ENCODE measurements at regions not wholly inside any gene's neighbourhood (a gene's known extent, or its start where the extent isn't known, plus 50 kb on each side); places are given as distances from the start of the nearest gene placed in this dataset.
"Not testable (repeated sequence)": the region's sequence is repeated elsewhere in the genome, so short reads cannot be mapped to it uniquely, and the experiment has no call there.

DNA sequence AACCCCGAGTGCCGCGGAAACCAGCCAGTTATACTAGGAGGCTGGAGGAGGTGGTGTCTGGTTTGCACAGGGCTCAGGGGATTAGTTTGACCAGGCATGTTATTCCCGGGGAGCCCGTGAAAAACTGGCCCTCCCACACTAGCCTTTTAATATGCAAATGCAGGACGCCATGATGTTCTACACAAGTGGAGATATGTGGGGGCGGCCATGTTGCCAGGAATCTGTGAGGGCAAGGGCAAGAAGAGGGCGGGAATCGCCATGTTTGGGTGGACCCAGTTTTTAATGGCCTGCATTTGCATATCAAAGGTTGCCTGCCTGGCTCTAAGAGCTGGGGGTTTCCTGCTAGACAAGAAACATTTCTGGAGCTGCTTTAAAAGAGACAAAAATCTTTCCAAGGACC is 940.7 kb downstream of the CDH18 start:
- Mint-ChIP-seq H3K4me1 (ENCODE audit: low read depth) (no peaks in the 10 kb centered on the region), H3K27me3 (ENCODE audit: low read depth) (no peaks in the 10 kb centered on the region), H3K27ac (no peak overlapping the region), H3K9me3 (peaks cover 15% of the 10 kb centered on the region), H3K36me3 (ENCODE audit: low read depth) (no peaks in the 10 kb centered on the region), H3K4me3 (no peak overlapping the region)
- no peak for DNase-seq (ENCODE audit: low spot score)

- Mint-ChIP-seq H3K27me3 (ENCODE audit: low read depth) (no peaks in the 10 kb centered on the region), H3K27ac (no peak overlapping the region), H3K4me1 (ENCODE audit: low read depth) (no peaks in the 10 kb centered on the region), H3K4me3 (no peak overlapping the region), H3K9me3 (peaks cover 15% of the 10 kb centered on the region), H3K36me3 (ENCODE audit: low read depth) (no peaks in the 10 kb centered on the region)
- DNase-seq (ENCODE audit: low spot score): no peak
Measured at GRCh38 chr5:19048726-19049125, 939.3 kb downstream of the CDH18 start.

DNA sequence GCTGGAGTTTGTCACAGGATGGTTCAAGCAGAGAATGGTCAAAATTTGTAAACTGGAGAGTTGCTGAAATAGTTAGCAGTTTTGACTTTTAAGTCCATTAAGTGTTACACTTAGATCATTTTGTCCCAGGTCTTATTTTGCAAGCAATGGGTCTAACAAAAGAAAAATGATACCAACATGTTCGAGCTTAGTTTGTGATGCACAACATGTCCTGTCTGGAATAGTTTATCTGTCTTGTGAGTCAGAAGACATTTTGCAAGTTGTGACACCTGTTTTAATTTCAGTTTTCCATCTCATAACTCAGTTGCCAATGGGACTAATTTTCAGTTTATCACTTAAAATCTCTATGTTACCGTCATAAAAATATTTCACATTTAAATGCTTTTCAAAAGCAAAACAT is 929.8 kb downstream of the CDH18 start:
- no peak overlapping the region for H3K4me3 Mint-ChIP-seq
- peaks cover 26% of the 10 kb centered on the region for H3K9me3 Mint-ChIP-seq
- no peaks in the 10 kb centered on the region for H3K4me1 Mint-ChIP-seq (ENCODE audit: low read depth)
- no peak for DNase-seq (ENCODE audit: low spot score)
- no peak overlapping the region for H3K27ac Mint-ChIP-seq
- no peaks in the 10 kb centered on the region for H3K27me3 Mint-ChIP-seq (ENCODE audit: low read depth)
- no peaks in the 10 kb centered on the region for H3K36me3 Mint-ChIP-seq (ENCODE audit: low read depth)

DNA sequence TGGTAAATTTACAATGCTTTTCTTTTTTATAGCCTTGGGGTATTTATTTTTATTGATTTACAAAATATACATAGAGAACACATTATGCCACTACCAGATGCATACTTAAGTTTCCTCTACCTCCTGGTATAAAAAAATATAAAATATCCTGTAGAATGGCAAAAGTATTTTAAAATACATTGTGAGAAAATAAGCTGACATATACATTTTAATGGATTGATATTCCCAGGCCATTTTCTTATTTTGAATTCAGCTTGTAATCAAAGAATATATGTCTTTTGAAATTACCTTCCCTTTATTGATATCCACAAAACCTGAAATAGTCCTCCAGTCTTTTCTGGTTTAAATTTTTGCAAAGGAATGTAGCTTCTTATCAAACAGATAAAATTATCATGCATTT is 923.9 kb downstream of the CDH18 start:
- Mint-ChIP-seq H3K36me3 (ENCODE audit: low read depth) (no peaks in the 10 kb centered on the region), H3K4me3 (no peak overlapping the region), H3K9me3 (peaks cover 26% of the 10 kb centered on the region), H3K27ac (no peak overlapping the region), H3K27me3 (ENCODE audit: low read depth) (no peaks in the 10 kb centered on the region), H3K4me1 (ENCODE audit: low read depth) (no peaks in the 10 kb centered on the region)
- DNase-seq (ENCODE audit: low spot score): no peak

GRCh38 chr5:19067741-19068140 is 920.3 kb downstream of the CDH18 start:
- Mint-ChIP-seq H3K36me3 (ENCODE audit: low read depth) (no peaks in the 10 kb centered on the region), H3K4me1 (ENCODE audit: low read depth) (no peaks in the 10 kb centered on the region), H3K27me3 (ENCODE audit: low read depth) (no peaks in the 10 kb centered on the region), H3K27ac (no peak overlapping the region), H3K4me3 (no peak overlapping the region), H3K9me3 (peaks cover 13% of the 10 kb centered on the region)
- DNase-seq (ENCODE audit: low spot score): no peak

- Mint-ChIP-seq H3K4me1 (ENCODE audit: low read depth) (no peaks in the 10 kb centered on the region), H3K36me3 (ENCODE audit: low read depth) (no peaks in the 10 kb centered on the region), H3K9me3 (peaks cover 36% of the 10 kb centered on the region), H3K4me3 (no peak overlapping the region), H3K27me3 (ENCODE audit: low read depth) (no peaks in the 10 kb centered on the region), H3K27ac (no peak overlapping the region)
- DNase-seq (ENCODE audit: low spot score): no peak
Measured at GRCh38 chr5:19098434-19098833, 889.6 kb downstream of the CDH18 start.

DNA sequence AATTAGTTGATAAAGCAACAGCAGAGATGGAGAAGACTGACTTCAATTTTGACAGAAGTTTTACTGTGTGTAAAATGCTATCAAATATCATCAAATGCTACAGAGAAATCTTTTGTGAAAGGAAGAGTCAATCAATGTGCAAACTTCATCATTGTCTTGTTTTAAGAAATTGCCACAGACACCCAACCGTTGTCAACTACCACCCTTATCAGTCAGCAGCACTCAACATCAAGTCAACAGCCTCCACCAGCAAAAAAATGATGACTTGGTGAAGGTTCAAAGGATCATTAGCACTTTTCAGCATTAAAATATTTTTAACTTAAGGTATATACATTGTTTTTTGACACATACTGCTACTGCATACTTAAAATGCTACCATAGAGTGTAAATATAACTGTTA is 888.8 kb downstream of the CDH18 start:
- H3K4me3 Mint-ChIP-seq: no peak overlapping the region
- H3K4me1 Mint-ChIP-seq (ENCODE audit: low read depth): no peaks in the 10 kb centered on the region
- no peaks in the 10 kb centered on the region for H3K36me3 Mint-ChIP-seq (ENCODE audit: low read depth)
- no peak overlapping the region for H3K27ac Mint-ChIP-seq
- H3K27me3 Mint-ChIP-seq (ENCODE audit: low read depth): no peaks in the 10 kb centered on the region
- H3K9me3 Mint-ChIP-seq: peaks cover 31% of the 10 kb centered on the region
- DNase-seq (ENCODE audit: low spot score): no peak

- no peaks in the 10 kb centered on the region for H3K27me3 Mint-ChIP-seq (ENCODE audit: low read depth)
- H3K4me3 Mint-ChIP-seq: no peak overlapping the region
- no peak overlapping the region for H3K27ac Mint-ChIP-seq
- H3K4me1 Mint-ChIP-seq (ENCODE audit: low read depth): no peaks in the 10 kb centered on the region
- no peak for DNase-seq (ENCODE audit: low spot score)
- no peaks in the 10 kb centered on the region for H3K36me3 Mint-ChIP-seq (ENCODE audit: low read depth)
- peaks cover 29% of the 10 kb centered on the region for H3K9me3 Mint-ChIP-seq
Measured at GRCh38 chr5:19104948-19105347, 883.1 kb downstream of the CDH18 start.

- no peaks in the 10 kb centered on the region for H3K4me1 Mint-ChIP-seq (ENCODE audit: low read depth)
- no peak overlapping the region for H3K27ac Mint-ChIP-seq
- H3K36me3 Mint-ChIP-seq (ENCODE audit: low read depth): no peaks in the 10 kb centered on the region
- peaks cover 24% of the 10 kb centered on the region for H3K9me3 Mint-ChIP-seq
- H3K4me3 Mint-ChIP-seq: no peak overlapping the region
- no peaks in the 10 kb centered on the region for H3K27me3 Mint-ChIP-seq (ENCODE audit: low read depth)
- DNase-seq (ENCODE audit: low spot score): no peak
Measured at GRCh38 chr5:19122923-19123322, 865.1 kb downstream of the CDH18 start.

DNA sequence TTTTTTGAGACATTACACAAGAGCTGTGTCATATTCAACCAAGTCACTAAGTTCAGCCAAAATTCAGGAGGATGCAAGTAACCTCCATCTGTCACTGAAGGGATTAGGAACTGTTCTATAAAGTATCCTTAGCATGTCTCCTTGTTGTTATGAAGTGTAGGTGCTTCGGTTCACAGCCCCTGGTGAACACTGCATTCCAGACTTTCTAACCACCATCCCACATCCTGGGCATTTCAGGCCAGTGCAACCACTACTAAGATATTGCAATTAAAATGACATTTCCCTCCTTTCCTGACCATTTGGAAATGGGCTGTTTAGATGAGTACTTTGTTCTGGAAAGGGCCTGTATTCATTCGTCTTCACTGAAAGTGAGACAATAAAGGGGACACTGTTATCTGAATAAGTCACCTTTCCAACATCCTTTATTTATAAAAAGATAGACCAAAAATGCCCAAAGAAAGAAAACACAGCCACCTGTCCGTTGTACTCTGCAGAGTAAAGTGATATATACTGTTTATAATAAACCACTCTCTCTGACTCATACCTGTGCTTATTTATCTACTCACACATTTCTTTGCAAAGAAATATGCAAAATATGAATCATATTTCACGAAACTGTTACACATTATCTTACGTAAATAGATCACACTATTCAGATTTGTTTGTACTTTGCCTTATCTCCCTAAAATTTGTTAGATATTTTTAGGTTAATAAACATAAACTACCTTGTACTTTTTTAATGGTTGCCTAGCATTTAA is 861.9 kb downstream of the CDH18 start:
- Mint-ChIP-seq H3K27ac (no peak overlapping the region), H3K36me3 (ENCODE audit: low read depth) (no peaks in the 10 kb centered on the region), H3K4me1 (ENCODE audit: low read depth) (no peaks in the 10 kb centered on the region), H3K4me3 (no peak overlapping the region), H3K27me3 (ENCODE audit: low read depth) (no peaks in the 10 kb centered on the region), H3K9me3 (peaks cover 26% of the 10 kb centered on the region)
- no peak for DNase-seq (ENCODE audit: low spot score)

- Mint-ChIP-seq H3K4me3 (no peak overlapping the region), H3K27me3 (ENCODE audit: low read depth) (no peaks in the 10 kb centered on the region), H3K36me3 (ENCODE audit: low read depth) (no peaks in the 10 kb centered on the region), H3K4me1 (ENCODE audit: low read depth) (no peaks in the 10 kb centered on the region), H3K27ac (no peak overlapping the region), H3K9me3 (peaks cover 39% of the 10 kb centered on the region)
- DNase-seq (ENCODE audit: low spot score): no peak
Measured at GRCh38 chr5:19140276-19140675, 847.7 kb downstream of the CDH18 start.

DNA sequence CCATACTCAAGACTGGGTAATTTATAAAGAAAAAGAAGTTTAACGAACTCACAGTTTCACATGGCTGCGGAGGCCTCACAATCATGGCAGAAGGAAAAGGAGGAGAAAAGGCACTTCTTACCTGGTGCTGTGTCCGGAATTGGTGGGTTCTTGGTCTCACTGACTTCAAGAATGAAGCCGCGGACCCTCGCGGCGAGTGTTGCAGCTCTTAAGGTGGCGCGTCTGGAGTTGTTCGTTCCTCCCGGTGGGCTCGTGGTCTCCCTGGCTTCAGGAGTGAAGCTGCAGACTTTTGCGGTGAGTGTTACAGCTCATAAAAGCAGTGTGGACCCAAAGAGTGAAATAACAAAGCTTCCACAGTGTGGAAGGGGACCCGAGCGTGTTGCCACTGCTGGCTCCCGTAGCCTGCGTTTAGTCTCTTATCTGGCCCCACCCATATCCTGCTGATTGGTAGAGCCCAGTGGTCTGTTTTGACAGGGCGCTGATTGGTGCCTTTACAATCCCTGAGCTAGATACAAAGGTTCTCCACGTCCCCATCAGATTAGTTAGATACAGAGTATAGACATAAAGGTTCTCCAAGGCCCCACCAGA is 846.0 kb downstream of the CDH18 start:
- H3K27me3 Mint-ChIP-seq (ENCODE audit: low read depth); H3K4me1 Mint-ChIP-seq (ENCODE audit: low read depth); H3K4me3 Mint-ChIP-seq; DNase-seq (ENCODE audit: low spot score); H3K36me3 Mint-ChIP-seq (ENCODE audit: low read depth); H3K27ac Mint-ChIP-seq: not testable (repeated sequence)
- H3K9me3 Mint-ChIP-seq: peaks cover 40% of the 10 kb centered on the region

GRCh38 chr5:19142713-19143414 is 845.1 kb downstream of the CDH18 start:
- DNase-seq (ENCODE audit: low spot score); H3K36me3 Mint-ChIP-seq (ENCODE audit: low read depth); H3K27ac Mint-ChIP-seq; H3K4me1 Mint-ChIP-seq (ENCODE audit: low read depth); H3K27me3 Mint-ChIP-seq (ENCODE audit: low read depth); H3K4me3 Mint-ChIP-seq: not testable (repeated sequence)
- H3K9me3 Mint-ChIP-seq: peaks cover 36% of the 10 kb centered on the region

GRCh38 chr5:19143935-19144334 is 844.1 kb downstream of the CDH18 start:
- peaks cover 41% of the 10 kb centered on the region for H3K9me3 Mint-ChIP-seq
- H3K27me3 Mint-ChIP-seq (ENCODE audit: low read depth): no peaks in the 10 kb centered on the region
- no peak overlapping the region for H3K27ac Mint-ChIP-seq
- H3K4me3 Mint-ChIP-seq: no peak overlapping the region
- DNase-seq (ENCODE audit: low spot score): no peak
- no peaks in the 10 kb centered on the region for H3K4me1 Mint-ChIP-seq (ENCODE audit: low read depth)
- H3K36me3 Mint-ChIP-seq (ENCODE audit: low read depth): no peaks in the 10 kb centered on the region

All from T-helper 2 cell treated with Interferon-gamma antibody and Interleukin-4, amounts not matched to agents 5 μg/mL and 100 μg/mL, for 36 hours (primary cell).